ENCODE measurements at regions not wholly inside any gene's neighbourhood (a gene's known extent, or its start where the extent isn't known, plus 50 kb on each side); places are given as distances from the start of the nearest gene placed in this dataset.

DNA sequence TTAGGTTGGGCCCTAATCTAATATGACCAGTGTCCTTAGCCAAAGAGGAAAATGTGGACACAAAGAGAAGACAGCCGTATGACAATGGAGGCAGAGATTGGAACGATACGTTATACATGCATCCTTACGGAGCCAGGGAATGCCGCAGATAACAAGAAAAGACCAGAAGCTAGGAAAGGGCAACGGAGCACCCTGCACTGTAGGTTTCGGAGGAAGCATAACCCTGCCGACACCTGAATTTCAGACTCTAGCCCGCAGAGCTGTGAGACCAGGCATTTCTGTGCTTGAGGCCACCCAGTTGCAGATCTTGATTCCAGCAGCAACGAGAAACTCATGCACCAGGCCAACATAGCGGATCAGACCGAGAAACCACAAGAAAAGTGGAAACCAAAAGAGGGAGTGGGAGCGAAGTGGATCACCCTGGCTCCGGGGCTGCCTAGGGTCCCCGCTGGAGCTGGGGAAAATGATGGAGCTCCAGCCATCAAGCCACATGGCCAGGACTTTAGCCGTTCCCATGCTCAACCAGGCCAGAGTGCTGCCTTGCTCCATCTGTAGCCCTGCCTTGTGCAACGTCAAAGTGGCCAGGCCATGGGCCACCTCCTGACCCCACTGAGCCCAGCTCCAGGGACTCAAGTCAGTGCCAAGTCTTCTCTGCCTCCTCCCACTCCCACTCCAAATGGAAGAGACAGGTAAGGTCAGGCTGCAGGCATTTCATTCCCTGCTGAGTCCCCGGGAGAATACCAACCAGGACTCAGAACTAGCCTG is 51.7 kb upstream of the RPL38 start:
- DNase-seq, result no peak

DNA sequence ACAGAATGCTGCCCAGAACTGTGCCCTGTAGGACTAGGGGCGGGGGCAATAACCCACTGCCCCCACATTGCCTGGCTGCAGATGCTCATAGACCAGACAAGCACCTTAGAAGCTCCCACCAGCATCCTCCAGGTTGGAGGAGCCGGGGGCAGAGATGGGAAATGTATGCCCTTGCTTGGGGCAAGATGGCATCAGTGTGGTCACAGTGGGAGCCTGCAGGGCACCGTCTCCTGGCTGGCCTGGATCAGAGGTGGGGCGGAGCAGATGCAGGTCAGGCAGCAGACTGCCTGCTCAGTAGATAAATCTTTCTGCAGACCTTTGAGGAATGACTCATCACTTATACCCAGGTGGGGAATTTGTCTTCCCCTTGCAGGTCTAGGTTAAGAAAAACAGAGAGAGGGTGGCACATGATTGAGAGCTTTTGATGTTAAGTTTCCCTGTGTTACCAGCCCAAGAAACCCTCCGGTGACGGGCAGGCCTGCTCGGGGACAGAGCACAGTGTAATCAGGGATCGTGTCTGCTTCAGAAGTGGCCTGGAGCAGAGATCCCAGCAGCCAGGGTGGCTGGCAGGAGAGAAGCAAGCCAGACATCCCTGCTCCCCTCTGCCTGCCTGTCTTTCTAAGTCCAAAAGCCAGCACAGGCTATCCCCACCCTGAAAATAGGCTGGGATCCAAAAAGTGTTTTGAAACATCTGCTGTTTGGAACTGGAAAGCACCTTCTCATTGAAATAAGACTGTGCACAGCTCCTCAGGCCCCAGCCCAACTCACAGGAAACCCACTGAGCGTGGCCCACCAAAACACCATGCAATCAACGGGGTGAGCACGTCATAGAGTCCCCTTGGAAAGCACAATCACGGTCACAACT is 50.7 kb upstream of the RPL38 start:
- no peak for DNase-seq

DNA sequence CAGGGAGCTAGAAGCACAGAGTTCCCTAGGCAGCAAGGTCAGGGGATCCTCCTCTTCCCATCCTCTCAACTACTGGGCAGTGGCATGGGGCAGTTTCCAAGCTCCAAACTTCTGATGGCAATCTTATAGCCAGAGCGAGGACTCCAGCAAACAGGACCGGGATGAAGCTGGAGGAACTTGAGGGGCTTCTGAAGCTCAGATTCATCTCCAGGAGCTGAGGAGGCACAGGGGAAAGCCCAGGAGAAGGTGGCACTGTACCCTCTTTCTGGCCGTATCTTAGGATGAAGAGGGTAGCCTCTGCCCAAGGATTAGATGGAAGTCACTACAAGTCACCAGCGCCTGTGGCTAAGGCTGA is 50.0 kb upstream of the RPL38 start:
- no peak for DNase-seq
